NT2/D1 (cell line): ENCODE measurements at regions not wholly inside any gene's neighbourhood (a gene's known extent, or its start where the extent isn't known, plus 50 kb on each side); places are given as distances from the start of the nearest gene placed in this dataset.

Experiments used
- SUZ12 ChIP-seq: IDR thresholded peaks from 2 replicates; pipeline ENCODE4 v1.6.1; 2011; ENCODE audit not compliant: insufficient read length, insufficient read depth; ENCODE audit errors: extremely low read depth
- YY1 ChIP-seq: IDR thresholded peaks from 2 replicates; pipeline ENCODE4 v1.6.1; 2011; ENCODE audit not compliant: insufficient read length, insufficient read depth
- ZNF274 ChIP-seq: IDR thresholded peaks from 2 replicates; pipeline ENCODE4 v1.6.1; 2011; ENCODE audit warnings: mild to moderate bottlenecking, low read depth, low read length

GRCh38 chr1:87410776-87411480 is 82.2 kb downstream of the LMO4 start:
- no peak for TF ChIP-seq YY1
- no peak for TF ChIP-seq SUZ12
- no peak for TF ChIP-seq ZNF274
